ENCODE measurements at regions not wholly inside any gene's neighbourhood (a gene's known extent, or its start where the extent isn't known, plus 50 kb on each side); places are given as distances from the start of the nearest gene placed in this dataset.

DNA sequence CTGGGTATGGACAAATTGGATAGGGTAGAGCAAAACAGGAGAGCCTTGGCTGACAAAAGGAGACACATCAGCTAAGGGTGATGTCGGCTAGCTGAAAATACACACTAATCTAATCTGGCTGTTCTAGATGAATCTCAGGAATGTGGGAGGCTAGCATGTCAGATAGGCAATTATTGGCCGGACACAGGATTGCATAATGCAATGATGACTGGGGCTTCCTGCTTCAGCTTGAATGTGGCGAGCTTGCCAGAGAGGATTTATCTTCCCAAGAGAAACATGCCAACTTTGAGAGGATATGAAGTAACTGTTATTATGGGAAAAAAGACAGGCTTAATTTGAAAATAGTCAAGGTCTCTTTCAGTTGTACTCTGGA, 102.4 kb downstream of the TRIB2 start:
- TF ChIP-seq, protein P1, sequence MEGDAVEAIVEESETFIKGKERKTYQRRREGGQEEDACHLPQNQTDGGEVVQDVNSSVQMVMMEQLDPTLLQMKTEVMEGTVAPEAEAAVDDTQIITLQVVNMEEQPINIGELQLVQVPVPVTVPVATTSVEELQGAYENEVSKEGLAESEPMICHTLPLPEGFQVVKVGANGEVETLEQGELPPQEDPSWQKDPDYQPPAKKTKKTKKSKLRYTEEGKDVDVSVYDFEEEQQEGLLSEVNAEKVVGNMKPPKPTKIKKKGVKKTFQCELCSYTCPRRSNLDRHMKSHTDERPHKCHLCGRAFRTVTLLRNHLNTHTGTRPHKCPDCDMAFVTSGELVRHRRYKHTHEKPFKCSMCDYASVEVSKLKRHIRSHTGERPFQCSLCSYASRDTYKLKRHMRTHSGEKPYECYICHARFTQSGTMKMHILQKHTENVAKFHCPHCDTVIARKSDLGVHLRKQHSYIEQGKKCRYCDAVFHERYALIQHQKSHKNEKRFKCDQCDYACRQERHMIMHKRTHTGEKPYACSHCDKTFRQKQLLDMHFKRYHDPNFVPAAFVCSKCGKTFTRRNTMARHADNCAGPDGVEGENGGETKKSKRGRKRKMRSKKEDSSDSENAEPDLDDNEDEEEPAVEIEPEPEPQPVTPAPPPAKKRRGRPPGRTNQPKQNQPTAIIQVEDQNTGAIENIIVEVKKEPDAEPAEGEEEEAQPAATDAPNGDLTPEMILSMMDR (tag by site-specific recombination; IDR thresholded peaks at IDR 0.05): no peak
- TF ChIP-seq ZNF140 (tag by site-specific recombination; IDR thresholded peaks at IDR 0.05) (no peak), ZNF223 (tag by site-specific recombination; IDR thresholded peaks at IDR 0.05) (no peak), ZNF174 (tag by site-specific recombination; IDR thresholded peaks at IDR 0.05) (no peak), ZNF121 (tag by site-specific recombination; IDR thresholded peaks at IDR 0.05) (no peak), WT1 (tag by site-specific recombination; IDR thresholded peaks at IDR 0.05) (no peak), ZNF274 (IDR thresholded peaks at IDR 0.05; ENCODE audit: low read length) (no peak), ZNF274 (tag by site-specific recombination; IDR thresholded peaks at IDR 0.05; ENCODE audit: borderline replicate concordance) (no peak), ZNF621 (tag by site-specific recombination; IDR thresholded peaks at IDR 0.05) (no peak), ZIC2 (tag by site-specific recombination; IDR thresholded peaks at IDR 0.05) (no peak), KLF16 (tag by site-specific recombination; IDR thresholded peaks at IDR 0.05) (no peak), YY1 (tag by site-specific recombination; IDR thresholded peaks at IDR 0.05) (no peak), ZNF184 (tag by site-specific recombination; IDR thresholded peaks at IDR 0.05) (no peak), ZSCAN23 (tag by site-specific recombination; IDR thresholded peaks at IDR 0.05) (no peak)
